HL-60 (cell line): ENCODE measurements at regions not wholly inside any gene's neighbourhood (a gene's known extent, or its start where the extent isn't known, plus 50 kb on each side); places are given as distances from the start of the nearest gene placed in this dataset.

Source experiments
- DNase-seq, 2 experiments: peaks; one replicate each; pipeline ENCODE4 v3.0.0-alpha.2; 2010 to 2020; ENCODE audit warnings: low read depth in 1 of 2, low spot score in 1 of 2
- H3K27ac ChIP-seq: fragments of 250-450 bp; sonication (Bioruptor Pico); replicated peaks from 2 replicates; pipeline ENCODE4 v1.5.1; 2020; ENCODE audit warnings: mild to moderate bottlenecking, moderate library complexity
- H3K27me3 ChIP-seq: fragments of 250-450 bp; sonication (Bioruptor Pico); 2 replicates; pipeline ENCODE4 v1.5.1; 2021; ENCODE audit warnings: mild to moderate bottlenecking, moderate library complexity; ENCODE audit not compliant: insufficient read depth, poor library complexity, severe bottlenecking
- H3K4me3 ChIP-seq: replicated peaks from 2 replicates; pipeline ENCODE4 v1.5.1; 2011; ENCODE audit warnings: mild to moderate bottlenecking, control low read depth, low read length; ENCODE audit not compliant: insufficient read depth
- CTCF ChIP-seq: IDR thresholded peaks from one replicate; pipeline ENCODE4 v1.5.1; 2011; ENCODE audit warnings: low read length, control low read depth, inconsistent platforms; ENCODE audit not compliant: insufficient read depth
- GABPA ChIP-seq: IDR thresholded peaks from 2 replicates; pipeline ENCODE4 v1.6.1; 2012; ENCODE audit warnings: low read depth
- POLR2AphosphoS5 ChIP-seq: IDR thresholded peaks from 2 replicates; pipeline ENCODE4 v1.6.1; 2012; ENCODE audit warnings: low read depth
- SPI1 ChIP-seq: IDR thresholded peaks from 2 replicates; pipeline ENCODE4 v1.6.1; 2012; ENCODE audit warnings: low read depth, mild to moderate bottlenecking, borderline replicate concordance
- TF ChIP-seq, protein P1 (sequence below): IDR thresholded peaks from 2 replicates; pipeline ENCODE4 v1.6.1; 2012; ENCODE audit warnings: low read depth; ENCODE audit not compliant: insufficient replicate concordance

DNA sequence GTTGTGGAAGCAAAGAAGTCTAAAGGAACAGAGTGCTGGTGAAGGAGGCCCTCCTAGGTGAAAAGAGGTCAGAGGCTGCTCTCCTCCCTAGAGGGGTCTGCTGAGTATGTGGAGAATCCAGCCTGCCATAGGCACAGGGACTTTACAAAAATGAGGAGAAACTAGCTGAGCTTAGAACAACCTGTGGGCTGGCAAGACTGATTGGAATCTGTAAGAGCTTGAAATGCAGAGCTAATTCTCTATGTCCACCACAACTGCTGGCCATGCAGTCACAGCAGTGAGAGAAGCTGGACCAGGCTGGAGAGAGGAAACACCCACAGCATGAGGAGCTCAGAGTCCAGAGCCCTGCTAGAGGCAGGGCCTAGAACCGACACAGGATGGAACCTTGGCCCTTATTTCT is 251.0 kb upstream of the MGAT5 start:
- DNase-seq, result no peak
- Histone ChIP-seq H3K27me3 (no peaks in the 10 kb centered on the region), H3K4me3 (no peak overlapping the region), H3K27ac (no peak overlapping the region)
- TF ChIP-seq SPI1, result no peak
- TF ChIP-seq, protein P1, sequence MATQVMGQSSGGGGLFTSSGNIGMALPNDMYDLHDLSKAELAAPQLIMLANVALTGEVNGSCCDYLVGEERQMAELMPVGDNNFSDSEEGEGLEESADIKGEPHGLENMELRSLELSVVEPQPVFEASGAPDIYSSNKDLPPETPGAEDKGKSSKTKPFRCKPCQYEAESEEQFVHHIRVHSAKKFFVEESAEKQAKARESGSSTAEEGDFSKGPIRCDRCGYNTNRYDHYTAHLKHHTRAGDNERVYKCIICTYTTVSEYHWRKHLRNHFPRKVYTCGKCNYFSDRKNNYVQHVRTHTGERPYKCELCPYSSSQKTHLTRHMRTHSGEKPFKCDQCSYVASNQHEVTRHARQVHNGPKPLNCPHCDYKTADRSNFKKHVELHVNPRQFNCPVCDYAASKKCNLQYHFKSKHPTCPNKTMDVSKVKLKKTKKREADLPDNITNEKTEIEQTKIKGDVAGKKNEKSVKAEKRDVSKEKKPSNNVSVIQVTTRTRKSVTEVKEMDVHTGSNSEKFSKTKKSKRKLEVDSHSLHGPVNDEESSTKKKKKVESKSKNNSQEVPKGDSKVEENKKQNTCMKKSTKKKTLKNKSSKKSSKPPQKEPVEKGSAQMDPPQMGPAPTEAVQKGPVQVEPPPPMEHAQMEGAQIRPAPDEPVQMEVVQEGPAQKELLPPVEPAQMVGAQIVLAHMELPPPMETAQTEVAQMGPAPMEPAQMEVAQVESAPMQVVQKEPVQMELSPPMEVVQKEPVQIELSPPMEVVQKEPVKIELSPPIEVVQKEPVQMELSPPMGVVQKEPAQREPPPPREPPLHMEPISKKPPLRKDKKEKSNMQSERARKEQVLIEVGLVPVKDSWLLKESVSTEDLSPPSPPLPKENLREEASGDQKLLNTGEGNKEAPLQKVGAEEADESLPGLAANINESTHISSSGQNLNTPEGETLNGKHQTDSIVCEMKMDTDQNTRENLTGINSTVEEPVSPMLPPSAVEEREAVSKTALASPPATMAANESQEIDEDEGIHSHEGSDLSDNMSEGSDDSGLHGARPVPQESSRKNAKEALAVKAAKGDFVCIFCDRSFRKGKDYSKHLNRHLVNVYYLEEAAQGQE, result no peak
- no peak for TF ChIP-seq GABPA
- TF ChIP-seq CTCF, result no peak
- TF ChIP-seq POLR2AphosphoS5, result no peak

DNA sequence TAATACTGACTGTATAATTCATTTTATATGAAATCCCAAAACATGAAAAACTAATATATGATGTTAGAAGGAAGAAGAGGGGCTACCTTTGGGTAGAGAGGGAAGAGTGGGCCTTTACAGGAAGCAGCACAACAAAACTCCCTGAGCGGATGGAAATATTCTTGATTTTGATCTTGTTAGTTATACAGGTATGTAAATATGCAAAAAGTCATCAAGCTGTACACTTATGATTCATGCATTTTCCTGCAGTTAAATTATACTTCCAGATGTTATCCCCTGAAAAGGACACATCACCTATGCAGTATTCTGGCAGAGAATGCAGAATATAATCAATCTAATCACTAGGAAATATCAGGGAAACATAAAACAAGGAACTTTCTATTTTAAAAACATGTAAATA is 249.4 kb upstream of the MGAT5 start:
- Histone ChIP-seq H3K27ac (no peak overlapping the region), H3K27me3 (no peaks in the 10 kb centered on the region), H3K4me3 (no peak overlapping the region)
- TF ChIP-seq CTCF (no peak), SPI1 (no peak), POLR2AphosphoS5 (no peak), GABPA (no peak)
- TF ChIP-seq, protein P1, result no peak
- no peak for DNase-seq

DNA sequence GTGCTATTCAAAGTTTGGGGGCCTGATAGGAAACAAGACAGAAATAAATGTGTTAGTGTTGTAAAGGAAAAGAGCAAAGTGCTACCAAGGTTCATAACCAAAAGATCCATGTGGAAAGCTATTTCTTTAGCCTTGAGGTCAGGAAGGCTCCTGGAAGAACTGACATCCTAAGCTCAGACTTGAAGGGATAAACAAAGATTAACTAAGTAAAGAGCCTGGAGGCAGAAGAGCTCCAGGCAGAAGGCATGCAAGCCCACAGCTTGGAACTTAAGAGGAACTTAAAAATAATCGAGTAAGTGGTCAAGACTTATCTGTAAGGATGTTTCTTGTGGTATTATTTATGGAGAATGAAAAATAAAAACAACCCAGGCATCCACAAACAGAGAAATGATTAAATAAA is 245.0 kb upstream of the MGAT5 start:
- Histone ChIP-seq H3K27me3 (peaks cover 2% of the 10 kb centered on the region), H3K27ac (no peak overlapping the region), H3K4me3 (no peak overlapping the region)
- DNase-seq, result no peak
- TF ChIP-seq SPI1, result no peak
- TF ChIP-seq CTCF, result no peak
- TF ChIP-seq, protein P1, result no peak
- TF ChIP-seq POLR2AphosphoS5, result no peak
- TF ChIP-seq GABPA, result no peak
